ENCODE measurements at regions not wholly inside any gene's neighbourhood (a gene's known extent, or its start where the extent isn't known, plus 50 kb on each side); places are given as distances from the start of the nearest gene placed in this dataset.

- TF ChIP-seq AKAP8 (CRISPR knock-in tag; IDR thresholded peaks at IDR 0.05), result no peak
- no peak for TF ChIP-seq ZNF513 (CRISPR knock-in tag; conservative IDR thresholded peaks at IDR 0.05)
- no peak for TF ChIP-seq PITX1 (CRISPR knock-in tag; IDR thresholded peaks at IDR 0.05)
- TF ChIP-seq RORA (CRISPR knock-in tag; IDR thresholded peaks at IDR 0.05), result no peak
- no peak for TF ChIP-seq E2F1 (CRISPR knock-in tag; IDR thresholded peaks at IDR 0.05)
- no peak for TF ChIP-seq FOXO1 (CRISPR knock-in tag; IDR thresholded peaks at IDR 0.05)
- no peak for TF ChIP-seq GMEB1 (CRISPR knock-in tag; IDR thresholded peaks at IDR 0.05; ENCODE audit: borderline replicate concordance)
- TF ChIP-seq RXRB (CRISPR knock-in tag; IDR thresholded peaks at IDR 0.05; ENCODE audit: borderline replicate concordance), result no peak
- no peak for TF ChIP-seq ZNF160 (CRISPR knock-in tag; IDR thresholded peaks at IDR 0.05)
Observed at GRCh38 chr10:57992321-57993077, 275.2 kb downstream of the IPMK start (continued).

All from HepG2 (cell line).